Fibroblast of mammary gland (primary cell): ENCODE measurements at regions not wholly inside any gene's neighbourhood (a gene's known extent, or its start where the extent isn't known, plus 50 kb on each side); places are given as distances from the start of the nearest gene placed in this dataset.

Experiments used
- DNase-seq: peaks from one replicate; pipeline ENCODE4 v3.0.0-alpha.2; 2010; ENCODE audit warnings: low read depth
- H3K4me3 ChIP-seq: 2 replicates; pipeline ENCODE4 v1.5.1; 2011; ENCODE audit warnings: low read depth, mild to moderate bottlenecking, low read length, moderate library complexity; ENCODE audit not compliant: control insufficient read depth
- CTCF ChIP-seq: conservative IDR thresholded peaks from 2 replicates; pipeline ENCODE4 v1.5.1; 2011; ENCODE audit warnings: low read depth, low read length, inconsistent platforms; ENCODE audit not compliant: control insufficient read depth, insufficient read depth

DNA sequence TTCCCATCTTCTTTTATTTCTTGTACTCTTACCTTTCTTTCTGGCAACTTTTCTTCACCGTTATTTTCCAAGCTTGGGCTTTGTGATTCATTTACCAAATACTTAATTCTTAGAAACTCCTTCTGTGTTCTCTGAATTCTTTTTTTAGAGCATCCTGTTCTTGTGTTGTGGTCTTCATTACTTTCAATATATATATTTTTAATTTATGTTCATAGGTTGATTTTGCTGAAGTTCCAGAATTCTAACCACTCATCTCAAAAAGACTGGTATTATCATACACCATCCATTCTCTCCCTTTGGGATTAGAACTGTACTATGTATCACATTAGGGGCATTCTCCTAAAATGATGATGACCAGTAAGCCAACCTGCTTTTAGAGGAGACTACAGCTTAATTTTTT is 362.3 kb upstream of the CBLB start:
- TF ChIP-seq CTCF: no peak
- H3K4me3 ChIP-seq: no peak overlapping the region
- DNase-seq: no peak

- H3K4me3 ChIP-seq: no peak overlapping the region
- DNase-seq: peak; percentile 14
- no peak for TF ChIP-seq CTCF
Measured at GRCh38 chr3:106232956-106233355, 364.1 kb upstream of the CBLB start.

DNA sequence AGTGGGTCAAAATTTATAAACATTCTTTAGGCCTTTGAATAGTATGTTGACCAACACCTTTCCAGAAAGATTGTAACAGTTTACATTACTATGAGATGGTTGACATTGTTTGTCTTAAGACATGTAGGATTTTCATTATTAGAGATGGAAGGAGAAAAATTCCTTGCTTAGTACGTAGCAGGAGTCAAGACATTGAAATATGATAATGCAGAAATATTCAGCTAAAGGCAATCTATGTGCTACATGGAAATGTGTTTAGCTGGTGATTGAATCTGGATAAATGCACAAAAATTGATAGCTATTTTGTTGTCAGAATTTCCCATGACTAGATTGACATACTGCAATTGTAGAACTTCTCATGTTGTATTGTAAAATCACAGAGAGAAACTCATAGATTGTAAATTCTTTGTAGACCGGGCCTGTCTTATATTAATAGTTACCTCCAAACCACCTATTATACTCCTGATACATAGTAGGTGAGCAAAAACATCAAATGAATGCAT is 370.4 kb upstream of the CBLB start:
- no peak for TF ChIP-seq CTCF
- no peak overlapping the region for H3K4me3 ChIP-seq
- no peak for DNase-seq

DNA sequence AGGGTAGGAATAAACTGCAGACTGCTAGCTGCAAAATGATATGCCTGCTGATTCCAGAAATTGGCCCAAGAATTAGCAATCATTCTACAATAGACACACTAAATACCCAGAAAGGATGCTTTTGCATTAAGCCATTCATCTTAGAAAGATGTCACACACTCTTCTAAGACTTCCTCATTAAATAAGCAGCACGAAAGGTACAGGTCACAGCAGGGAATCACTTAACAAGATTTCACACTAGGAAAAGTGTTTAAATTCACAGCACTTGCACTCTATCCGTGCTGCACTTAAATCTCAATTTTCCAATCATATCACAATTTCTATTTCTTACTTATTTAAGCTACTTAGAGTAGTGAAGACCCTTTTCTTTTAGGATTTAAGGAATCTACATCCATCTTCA is 372.8 kb upstream of the CBLB start:
- DNase-seq: no peak
- no peak overlapping the region for H3K4me3 ChIP-seq
- TF ChIP-seq CTCF: no peak

DNA sequence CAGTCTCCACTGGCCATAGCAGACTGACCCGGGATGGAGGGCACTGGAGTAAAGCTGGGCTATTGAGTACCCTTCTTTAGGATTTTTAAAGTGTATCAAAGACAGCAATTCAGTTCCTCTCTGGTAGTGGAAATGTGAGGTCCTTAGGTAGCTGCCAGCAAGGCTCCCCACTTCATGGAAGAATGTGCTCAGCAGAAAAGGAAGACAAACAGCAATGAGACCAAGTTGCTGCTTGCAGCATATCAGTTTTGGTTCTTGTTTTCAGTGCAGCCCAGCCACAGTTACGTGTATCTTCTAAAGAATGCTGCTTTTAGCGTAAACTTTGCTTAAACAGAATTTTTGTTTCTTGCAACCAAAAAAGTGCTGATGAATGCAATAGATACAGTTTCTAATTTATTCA is 374.0 kb upstream of the CBLB start:
- DNase-seq: no peak
- H3K4me3 ChIP-seq: no peak overlapping the region
- TF ChIP-seq CTCF: no peak

GRCh38 chr3:106245400-106245799 is 376.6 kb upstream of the CBLB start:
- no peak for TF ChIP-seq CTCF
- no peak for DNase-seq
- H3K4me3 ChIP-seq: no peak overlapping the region
